ENCODE measurements at regions not wholly inside any gene's neighbourhood (a gene's known extent, or its start where the extent isn't known, plus 50 kb on each side); places are given as distances from the start of the nearest gene placed in this dataset.

DNA sequence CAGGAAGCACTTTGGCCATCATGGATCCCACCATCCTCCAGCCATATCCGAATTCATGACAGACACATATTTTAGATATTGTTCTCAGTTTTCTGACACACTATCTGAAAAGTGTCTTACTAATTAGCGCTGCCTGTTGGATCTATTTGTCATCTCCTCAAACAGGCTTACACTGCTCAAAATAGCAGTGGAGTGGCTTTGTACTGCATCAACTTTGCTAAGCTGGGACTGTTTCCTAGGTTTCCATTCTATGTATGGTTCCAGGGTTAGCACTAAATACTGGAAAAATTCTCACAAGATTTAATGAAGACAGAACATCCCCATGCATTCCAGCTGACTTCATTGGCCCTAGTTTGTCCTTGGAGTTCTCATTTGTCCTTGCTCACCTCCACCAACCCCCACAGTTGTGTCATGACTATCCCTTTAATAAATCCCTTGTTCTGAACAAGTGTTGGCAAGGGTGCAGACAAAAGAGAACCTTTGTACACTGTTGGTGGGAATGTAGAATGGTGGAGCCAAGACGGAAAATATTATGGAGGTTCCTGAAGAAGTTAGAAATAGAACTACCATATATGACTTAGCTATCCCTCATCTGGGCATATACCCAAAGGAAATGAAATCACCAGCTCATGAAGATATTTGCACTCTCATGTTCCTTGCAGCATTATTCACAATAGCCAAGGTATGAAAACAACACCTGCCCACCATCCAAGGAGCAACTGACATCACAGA is 136.5 kb upstream of the RAI14 start:
- TF ChIP-seq POLR2AphosphoS5 (IDR thresholded peaks at IDR 0.05; ENCODE audit: low read depth, low read length) (no peak), SIN3A (IDR thresholded peaks at IDR 0.05; ENCODE audit: borderline replicate concordance, insufficient read depth, low read length) (no peak), FOXP2 (optimal IDR thresholded peaks at IDR 0.05; ENCODE audit: borderline replicate concordance, extremely low read depth, extremely low read length, insufficient read depth) (no peak), REST (IDR thresholded peaks at IDR 0.05; ENCODE audit: insufficient read depth in 1 of 2, low read depth in 2 of 2, low read length in 2 of 2) (no peak), TAF1 (IDR thresholded peaks at IDR 0.05; ENCODE audit: borderline replicate concordance, insufficient read depth, low read length) (no peak)

GRCh38 chr5:34521628-34522290 is 134.4 kb upstream of the RAI14 start:
- TF ChIP-seq POLR2AphosphoS5 (IDR thresholded peaks at IDR 0.05; ENCODE audit: low read depth, low read length) (no peak), TAF1 (IDR thresholded peaks at IDR 0.05; ENCODE audit: borderline replicate concordance, insufficient read depth, low read length) (no peak), REST (IDR thresholded peaks at IDR 0.05; ENCODE audit: insufficient read depth in 1 of 2, low read depth in 2 of 2, low read length in 2 of 2) (no peak), SIN3A (IDR thresholded peaks at IDR 0.05; ENCODE audit: borderline replicate concordance, insufficient read depth, low read length) (no peak), FOXP2 (optimal IDR thresholded peaks at IDR 0.05; ENCODE audit: borderline replicate concordance, extremely low read depth, extremely low read length, insufficient read depth) (no peak)

DNA sequence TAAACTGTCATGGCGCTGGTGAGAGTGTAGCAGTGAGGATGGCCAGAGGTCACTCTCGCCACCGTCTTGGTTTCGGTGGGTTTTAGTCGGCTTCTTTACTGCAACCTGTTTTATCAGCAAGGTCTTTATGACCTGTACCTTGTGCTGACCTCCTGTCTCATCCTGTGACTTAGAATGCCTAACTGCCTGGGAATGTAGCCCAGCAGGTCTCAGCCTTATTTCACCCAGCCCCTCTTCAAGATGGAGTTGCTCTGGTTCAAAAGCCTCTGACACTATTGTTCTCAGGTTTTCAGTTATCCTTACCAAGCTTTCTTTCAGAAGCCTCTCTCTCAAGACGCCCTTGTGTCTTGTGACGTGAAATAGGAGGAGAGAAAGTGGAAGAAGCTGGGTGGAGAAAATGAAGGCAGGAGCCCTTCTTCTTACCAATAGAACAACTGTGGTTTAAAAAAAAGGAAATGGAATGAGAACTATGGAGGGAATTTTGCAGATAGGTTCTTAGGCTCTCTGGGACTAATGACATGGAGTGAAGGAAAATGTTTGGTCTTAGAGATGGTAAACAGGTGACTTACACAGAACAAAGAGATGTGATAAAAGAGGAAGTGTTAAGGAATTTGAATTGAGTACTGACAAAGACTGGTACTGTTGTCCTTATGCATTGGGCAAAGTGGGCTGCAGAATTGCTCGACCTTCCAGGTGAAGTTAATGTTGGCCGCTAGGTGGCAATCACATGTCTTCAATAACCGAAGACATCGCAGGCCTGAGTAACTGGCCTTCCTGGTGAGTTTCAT is 133.3 kb upstream of the RAI14 start:
- TF ChIP-seq FOXP2 (optimal IDR thresholded peaks at IDR 0.05; ENCODE audit: borderline replicate concordance, extremely low read depth, extremely low read length, insufficient read depth) (no peak), POLR2AphosphoS5 (IDR thresholded peaks at IDR 0.05; ENCODE audit: low read depth, low read length) (no peak), SIN3A (IDR thresholded peaks at IDR 0.05; ENCODE audit: borderline replicate concordance, insufficient read depth, low read length) (no peak), REST (IDR thresholded peaks at IDR 0.05; ENCODE audit: insufficient read depth in 1 of 2, low read depth in 2 of 2, low read length in 2 of 2) (no peak), TAF1 (IDR thresholded peaks at IDR 0.05; ENCODE audit: borderline replicate concordance, insufficient read depth, low read length) (no peak)

- TF ChIP-seq FOXP2 (optimal IDR thresholded peaks at IDR 0.05; ENCODE audit: borderline replicate concordance, extremely low read depth, extremely low read length, insufficient read depth) (no peak), TAF1 (IDR thresholded peaks at IDR 0.05; ENCODE audit: borderline replicate concordance, insufficient read depth, low read length) (no peak), POLR2AphosphoS5 (IDR thresholded peaks at IDR 0.05; ENCODE audit: low read depth, low read length) (no peak), SIN3A (IDR thresholded peaks at IDR 0.05; ENCODE audit: borderline replicate concordance, insufficient read depth, low read length) (no peak), REST (IDR thresholded peaks at IDR 0.05; ENCODE audit: insufficient read depth in 1 of 2, low read depth in 2 of 2, low read length in 2 of 2) (no peak)
Observed at GRCh38 chr5:34523387-34523726, 132.8 kb upstream of the RAI14 start.
